CD4-positive, CD25-positive, alpha-beta regulatory T cell (primary cell): ENCODE measurements at regions not wholly inside any gene's neighbourhood (a gene's known extent, or its start where the extent isn't known, plus 50 kb on each side); places are given as distances from the start of the nearest gene placed in this dataset.

Experiments
- ATAC-seq, 2 donors: fragments of 150-1000 bp; cut with Tn5 transposase; one replicate each; pipeline ENCODE4 v1.10.0; 2021; ENCODE audit warnings: low read depth in 2 of 2, moderate number of reproducible peaks in 2 of 2, moderate library complexity in 1 of 2
- DNase-seq, 3 donors: peaks; one replicate each; pipeline versions ENCODE4 v3.0.0 to v3.0.0-alpha.2; 2012 to 2022; ENCODE audit warnings: mixed read lengths in 1 of 3
- H3K27ac ChIP-seq: one replicate; pipeline ENCODE4 v1.7.0; 2013; ENCODE audit warnings: mild to moderate bottlenecking, low read length; ENCODE audit not compliant: insufficient read depth, poor library complexity, severe bottlenecking
- H3K27me3 ChIP-seq: one replicate; pipeline ENCODE4 v1.7.0; 2013; ENCODE audit warnings: low read length; ENCODE audit not compliant: control insufficient read depth, insufficient read depth
- H3K36me3 ChIP-seq: one replicate; pipeline ENCODE4 v1.7.0; 2013; ENCODE audit warnings: mild to moderate bottlenecking, low read length, moderate library complexity; ENCODE audit not compliant: control insufficient read depth, insufficient read depth
- H3K4me1 ChIP-seq: 2 replicates; pipeline ENCODE4 v1.7.0; 2013; ENCODE audit warnings: mild to moderate bottlenecking, low read length; ENCODE audit not compliant: insufficient read depth, control insufficient read depth, poor library complexity, severe bottlenecking
- H3K4me3 ChIP-seq: one replicate; pipeline ENCODE4 v1.7.0; 2013; ENCODE audit warnings: low read depth, mild to moderate bottlenecking, low read length, moderate library complexity
- H3K9me3 ChIP-seq, 2 experiments: 1 replicate in 1 of 2; 2 replicates in 1 of 2; pipeline ENCODE4 v1.7.0; 2013; ENCODE audit warnings: low read length in 2 of 2, mild to moderate bottlenecking in 1 of 2, moderate library complexity in 1 of 2; ENCODE audit not compliant: control insufficient read depth in 2 of 2
- H3K27ac Mint-ChIP-seq, 3 donors: one replicate each; pipeline ENCODE4 v1.8.0; 2020 to 2022; ENCODE audit warnings: mild to moderate bottlenecking in 3 of 3, mixed read lengths in 3 of 3, moderate library complexity in 2 of 3
- H3K27me3 Mint-ChIP-seq: one replicate; pipeline ENCODE4 v1.8.0; 2022; ENCODE audit warnings: mild to moderate bottlenecking, mixed read lengths
- H3K36me3 Mint-ChIP-seq: one replicate; pipeline ENCODE4 v1.8.0; 2020; ENCODE audit warnings: mixed read lengths
- H3K4me1 Mint-ChIP-seq, 4 donors: one replicate each; pipeline ENCODE4 v1.8.0; 2020 to 2022; ENCODE audit warnings: mixed read lengths in 4 of 4, mild to moderate bottlenecking in 1 of 4
- H3K4me3 Mint-ChIP-seq, 4 donors: one replicate each; pipeline ENCODE4 v1.8.0; 2020 to 2022; ENCODE audit warnings: mild to moderate bottlenecking in 4 of 4, mixed read lengths in 4 of 4, moderate library complexity in 3 of 4
- H3K9me3 Mint-ChIP-seq, 7 donors: one replicate each; pipeline ENCODE4 v1.8.0; 2020 to 2022; ENCODE audit warnings: mixed read lengths in 7 of 7, mild to moderate bottlenecking in 3 of 7, moderate library complexity in 2 of 7

GRCh38 chr6:167487749-167488664 lies 163.1 kb downstream of the TTLL2 start:
- no peak for DNase-seq
- Mint-ChIP-seq H3K27ac (no peak overlapping the region), H3K9me3 (peaks cover 0 to 1% (median 0%) of the 10 kb centered on the region in 7 donors), H3K36me3 (no peaks in the 10 kb centered on the region), H3K27me3 (no peaks in the 10 kb centered on the region), H3K4me1 (no peaks in the 10 kb centered on the region), H3K4me3 (no peak overlapping the region)
- H3K27ac ChIP-seq, result no peak overlapping the region
- no peaks in the 10 kb centered on the region for H3K36me3 ChIP-seq
- ATAC-seq, result no peak
- no peak overlapping the region for H3K4me3 ChIP-seq
- H3K9me3 ChIP-seq, result no peaks in the 10 kb centered on the region
- no peaks in the 10 kb centered on the region for H3K4me1 ChIP-seq
- no peaks in the 10 kb centered on the region for H3K27me3 ChIP-seq

GRCh38 chr6:167491438-167492099 lies 166.7 kb downstream of the TTLL2 start:
- H3K4me3 ChIP-seq, result no peak overlapping the region
- H3K36me3 ChIP-seq, result no peaks in the 10 kb centered on the region
- no peaks in the 10 kb centered on the region for H3K4me1 ChIP-seq
- H3K36me3 Mint-ChIP-seq, result no peaks in the 10 kb centered on the region
- H3K27ac ChIP-seq, result no peak overlapping the region
- no peak for DNase-seq
- H3K27ac Mint-ChIP-seq, result no peak overlapping the region
- no peaks in the 10 kb centered on the region for H3K27me3 Mint-ChIP-seq
- no peak for ATAC-seq
- peaks cover 0 to 4% (median 0%) of the 10 kb centered on the region in 4 donors for H3K4me1 Mint-ChIP-seq
- no peaks in the 10 kb centered on the region for H3K27me3 ChIP-seq
- H3K9me3 ChIP-seq, result no peaks in the 10 kb centered on the region
- no peak overlapping the region for H3K4me3 Mint-ChIP-seq
- H3K9me3 Mint-ChIP-seq, result peaks cover 0 to 7% (median 2%) of the 10 kb centered on the region in 7 donors

GRCh38 chr6:167492100-167492449 lies 167.2 kb downstream of the TTLL2 start:
- Mint-ChIP-seq H3K4me3 (no peak overlapping the region), H3K27ac (no peak overlapping the region), H3K9me3 (peaks cover 0 to 7% (median 2%) of the 10 kb centered on the region in 7 donors), H3K36me3 (no peaks in the 10 kb centered on the region), H3K27me3 (no peaks in the 10 kb centered on the region), H3K4me1 (peaks cover 0 to 4% (median 0%) of the 10 kb centered on the region in 4 donors)
- Histone ChIP-seq H3K4me1 (no peaks in the 10 kb centered on the region), H3K27me3 (no peaks in the 10 kb centered on the region), H3K4me3 (no peak overlapping the region), H3K27ac (no peak overlapping the region), H3K36me3 (no peaks in the 10 kb centered on the region), H3K9me3 (no peaks in the 10 kb centered on the region)
- ATAC-seq (no peak), DNase-seq (no peak)

- H3K27ac ChIP-seq, result no peak overlapping the region
- DNase-seq (no peak), ATAC-seq (no peak)
- H3K36me3 ChIP-seq, result no peaks in the 10 kb centered on the region
- no peak overlapping the region for H3K4me3 ChIP-seq
- H3K36me3 Mint-ChIP-seq, result no peaks in the 10 kb centered on the region
- no peaks in the 10 kb centered on the region for H3K27me3 ChIP-seq
- H3K4me3 Mint-ChIP-seq, result no peak overlapping the region
- H3K9me3 Mint-ChIP-seq, result peaks cover 0 to 9% (median 2%) of the 10 kb centered on the region in 7 donors
- no peaks in the 10 kb centered on the region for H3K9me3 ChIP-seq
- H3K27me3 Mint-ChIP-seq, result no peaks in the 10 kb centered on the region
- H3K27ac Mint-ChIP-seq, result no peak overlapping the region
- H3K4me1 Mint-ChIP-seq, result peaks cover 0 to 4% (median 0%) of the 10 kb centered on the region in 4 donors
- H3K4me1 ChIP-seq, result no peaks in the 10 kb centered on the region
Measured at GRCh38 chr6:167493310-167493709, 168.4 kb downstream of the TTLL2 start.

GRCh38 chr6:167493976-167494697 lies 169.3 kb downstream of the TTLL2 start:
- Mint-ChIP-seq H3K9me3 (peaks cover 0 to 9% (median 2%) of the 10 kb centered on the region in 7 donors), H3K27me3 (no peaks in the 10 kb centered on the region), H3K27ac (no peak overlapping the region), H3K4me1 (peaks cover 0 to 4% (median 0%) of the 10 kb centered on the region in 4 donors), H3K36me3 (no peaks in the 10 kb centered on the region), H3K4me3 (no peak overlapping the region)
- H3K9me3 ChIP-seq, result no peaks in the 10 kb centered on the region
- H3K4me3 ChIP-seq, result no peak overlapping the region
- H3K27ac ChIP-seq, result no peak overlapping the region
- no peaks in the 10 kb centered on the region for H3K36me3 ChIP-seq
- H3K4me1 ChIP-seq, result no peaks in the 10 kb centered on the region
- DNase-seq (no peak), ATAC-seq (no peak)
- H3K27me3 ChIP-seq, result no peaks in the 10 kb centered on the region

DNA sequence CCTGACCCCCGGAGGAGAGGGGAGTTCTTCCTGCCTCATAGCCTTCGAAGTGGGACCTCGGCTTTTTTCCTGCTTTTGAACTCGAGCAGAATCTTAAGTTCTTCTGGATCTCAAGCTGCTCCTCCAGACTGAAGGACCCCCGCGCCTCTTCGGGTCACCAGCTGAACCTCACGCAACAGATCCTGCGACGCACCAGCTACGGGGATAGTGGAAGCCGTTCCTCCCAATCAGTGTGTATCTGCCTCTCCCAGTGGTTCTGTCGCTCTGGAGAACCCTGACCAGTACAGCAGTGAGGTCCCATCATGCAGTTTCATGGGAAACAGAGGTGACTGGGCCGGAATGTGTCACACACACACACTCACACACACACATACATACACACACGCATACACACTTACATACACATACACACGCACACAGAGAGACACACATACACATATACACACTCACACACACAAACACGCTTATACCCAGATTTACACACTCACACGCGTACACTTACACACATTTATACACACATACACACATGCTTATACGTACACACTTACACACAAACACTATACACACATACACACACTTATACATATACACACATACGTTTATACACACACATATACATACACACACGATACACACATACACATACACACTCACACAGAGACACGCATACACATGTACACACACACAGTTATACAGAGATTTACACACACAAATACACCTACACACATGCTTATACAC lies 170.0 kb downstream of the TTLL2 start:
- no peaks in the 10 kb centered on the region for H3K27me3 Mint-ChIP-seq
- DNase-seq, result no peak
- no peak for ATAC-seq
- no peaks in the 10 kb centered on the region for H3K36me3 ChIP-seq
- peaks cover 0 to 9% (median 2%) of the 10 kb centered on the region in 7 donors for H3K9me3 Mint-ChIP-seq
- no peaks in the 10 kb centered on the region for H3K4me1 ChIP-seq
- no peak overlapping the region for H3K27ac Mint-ChIP-seq
- no peak overlapping the region for H3K4me3 ChIP-seq
- H3K27me3 ChIP-seq, result no peaks in the 10 kb centered on the region
- no peaks in the 10 kb centered on the region for H3K9me3 ChIP-seq
- H3K4me3 Mint-ChIP-seq, result no peak overlapping the region
- no peak overlapping the region for H3K27ac ChIP-seq
- peaks cover 0 to 4% (median 0%) of the 10 kb centered on the region in 4 donors for H3K4me1 Mint-ChIP-seq
- H3K36me3 Mint-ChIP-seq, result no peaks in the 10 kb centered on the region
